BLaER1 treated with 17β-estradiol and CSF1 and Interleukin-3, amounts not matched to agents 10 nM and 100 nM (cell line): ENCODE measurements at regions not wholly inside any gene's neighbourhood (a gene's known extent, or its start where the extent isn't known, plus 50 kb on each side); places are given as distances from the start of the nearest gene placed in this dataset.

Experiments
- H3K27ac ChIP-seq, 11 experiments: shearing (Covaris generic); formaldehyde crosslinking; 2 replicates each; pipeline ENCODE4 v1.8.1; 2022
- H3K27me3 ChIP-seq, 11 experiments: shearing (Covaris generic); formaldehyde crosslinking; 2 replicates each; pipeline ENCODE4 v1.8.1; 2022
- H3K36me3 ChIP-seq, 11 experiments: shearing (Covaris generic); formaldehyde crosslinking; 2 replicates each; pipeline ENCODE4 v1.8.1; 2022
- H3K4me1 ChIP-seq, 10 experiments: shearing (Covaris generic); formaldehyde crosslinking; 2 replicates each; pipeline ENCODE4 v1.8.1; 2022
- H3K4me2 ChIP-seq, 11 experiments: shearing (Covaris generic); formaldehyde crosslinking; 2 replicates each; pipeline ENCODE4 v1.8.1; 2022
- H3K4me3 ChIP-seq, 10 experiments: shearing (Covaris generic); formaldehyde crosslinking; 2 replicates each; pipeline ENCODE4 v1.8.1; 2022
- H3K9ac ChIP-seq, 11 experiments: shearing (Covaris generic); formaldehyde crosslinking; 2 replicates each; pipeline ENCODE4 v1.8.1; 2022
- H3K9me3 ChIP-seq, 11 experiments: shearing (Covaris generic); formaldehyde crosslinking; replicated peaks in 1 of 11; 2 replicates each; pipeline ENCODE4 v1.8.1; 2022
- H4K20me1 ChIP-seq, 11 experiments: shearing (Covaris generic); formaldehyde crosslinking; 2 replicates each; pipeline ENCODE4 v1.8.1; 2022
- Cebpa-rat ChIP-seq, 11 experiments: shearing (Covaris generic); IDR thresholded peaks; 2 replicates each; pipeline ENCODE4 v1.8.1; 2022

DNA sequence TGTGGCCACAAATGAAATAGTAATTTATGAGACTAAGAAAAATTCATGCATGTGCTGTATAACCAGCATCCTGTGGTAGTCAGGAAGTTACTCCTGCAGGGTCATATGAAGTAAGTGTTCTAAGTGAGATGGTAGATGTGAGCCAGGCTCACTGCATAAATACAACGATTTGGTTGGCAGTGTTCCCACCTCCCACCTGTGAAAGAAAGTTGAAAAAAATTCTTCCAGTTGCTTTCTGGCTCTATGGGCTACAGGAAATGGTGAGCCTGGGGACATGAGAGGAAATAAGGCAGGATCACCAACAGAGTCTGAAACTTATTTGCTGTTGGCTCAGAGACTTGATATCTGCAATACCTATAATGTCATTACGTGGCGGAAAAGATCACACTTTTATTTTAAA, 301.7 kb upstream of the SPRY2 start:
- Histone ChIP-seq H3K36me3 (no peaks in the 10 kb centered on the region), H3K9me3 (0 out of 22 replicates have a peak, but pooled peaks cover 0 to 6% (median 0%) of the 10 kb centered on the region in 11 experiments), H3K27ac (no peak overlapping the region), H3K4me2 (peak overlapping the region in 4 of 11 experiments; percentile 3 to 20 (median 10); a peak in 1 of 22 replicates), H3K4me3 (no peak overlapping the region), H3K9ac (no peak overlapping the region), H3K27me3 (no peaks in the 10 kb centered on the region), H4K20me1 (no peaks in the 10 kb centered on the region), H3K4me1 (peaks cover 0 to 8% (median 0%) of the 10 kb centered on the region in 10 experiments; a peak in 5 of 20 replicates)
- no peak for TF ChIP-seq Cebpa-rat (IDR thresholded peaks at IDR 0.05)

GRCh38 chr13:80633251-80633650, 292.3 kb upstream of the SPRY2 start:
- H3K9me3 ChIP-seq: no peaks in the 10 kb centered on the region
- H3K27ac ChIP-seq: no peak overlapping the region
- H4K20me1 ChIP-seq: no peaks in the 10 kb centered on the region
- no peak overlapping the region for H3K9ac ChIP-seq
- H3K4me1 ChIP-seq: peaks cover 0 to 16% (median 11%) of the 10 kb centered on the region in 10 experiments; a peak in 19 of 20 replicates
- no peaks in the 10 kb centered on the region for H3K36me3 ChIP-seq
- no peak overlapping the region for H3K4me2 ChIP-seq
- H3K4me3 ChIP-seq: no peak overlapping the region
- no peak for TF ChIP-seq Cebpa-rat (IDR thresholded peaks at IDR 0.05)
- H3K27me3 ChIP-seq: no peaks in the 10 kb centered on the region

DNA sequence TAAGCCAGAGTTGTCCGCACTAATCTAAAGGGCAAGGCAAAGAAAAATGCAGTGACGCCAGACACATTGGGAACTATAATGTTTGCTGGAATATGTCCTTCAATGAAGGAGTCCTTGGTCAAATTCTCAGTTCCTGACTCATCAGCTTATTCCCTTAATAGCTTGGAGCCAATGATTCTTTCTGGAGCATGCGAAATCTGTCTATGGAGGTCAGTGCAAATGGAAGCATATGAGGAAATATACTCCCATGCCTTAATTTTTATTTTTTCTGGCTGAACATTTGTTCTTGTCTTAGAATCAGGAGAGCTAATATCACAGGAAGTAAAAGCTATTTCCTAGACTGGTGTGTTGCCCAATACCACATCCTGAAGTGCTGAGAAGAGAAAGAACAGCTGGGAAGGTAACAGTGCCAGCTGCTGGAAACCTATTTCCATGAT, 289.8 kb upstream of the SPRY2 start:
- TF ChIP-seq Cebpa-rat (IDR thresholded peaks at IDR 0.05): peak in 4 of 11 experiments; percentile 33 to 62 (median 50); a peak in 4 of 22 replicates

DNA sequence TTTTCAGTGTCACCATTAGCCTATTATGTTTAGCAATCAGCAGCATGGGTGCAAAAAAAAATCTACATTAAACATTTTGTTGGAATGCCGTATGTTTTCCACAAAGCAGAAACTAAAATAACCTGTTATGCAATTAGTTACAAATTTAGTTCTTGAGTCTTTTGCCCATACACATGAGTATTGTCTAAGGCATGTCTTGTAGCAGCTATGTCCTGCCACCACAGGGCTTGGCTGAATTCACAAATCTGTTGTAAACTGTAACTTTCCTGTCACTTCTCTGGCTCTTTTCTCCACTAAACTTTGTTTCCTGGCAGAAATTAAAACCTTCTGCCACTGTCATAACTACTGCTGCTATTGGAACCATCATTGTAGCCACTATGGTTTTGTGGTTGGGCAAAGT, 277.9 kb upstream of the SPRY2 start:
- Histone ChIP-seq H3K9ac (no peak overlapping the region), H3K27me3 (no peaks in the 10 kb centered on the region), H3K27ac (no peak overlapping the region), H3K9me3 (no peaks in the 10 kb centered on the region), H3K4me2 (no peak overlapping the region), H3K4me3 (no peak overlapping the region), H3K4me1 (no peaks in the 10 kb centered on the region), H4K20me1 (no peaks in the 10 kb centered on the region), H3K36me3 (no peaks in the 10 kb centered on the region)
- no peak for TF ChIP-seq Cebpa-rat (IDR thresholded peaks at IDR 0.05)

More for the DNA sequence above, 289.8 kb upstream of the SPRY2 start:
- no peaks in the 10 kb centered on the region for H4K20me1 ChIP-seq
- H3K9me3 ChIP-seq: no peaks in the 10 kb centered on the region
- no peaks in the 10 kb centered on the region for H3K36me3 ChIP-seq
- H3K27ac ChIP-seq: peak overlapping the region in 7 of 11 experiments; percentile 2 to 65 (median 43); a peak in 12 of 22 replicates
- H3K4me2 ChIP-seq: peak overlapping the region in 10 of 11 experiments; percentile 10 to 73 (median 56); a peak in 19 of 22 replicates
- H3K4me1 ChIP-seq: peaks cover 0 to 16% (median 11%) of the 10 kb centered on the region in 10 experiments; a peak in 19 of 20 replicates
- no peak overlapping the region; a peak in 1 of 22 replicates for H3K9ac ChIP-seq
- H3K27me3 ChIP-seq: no peaks in the 10 kb centered on the region
- no peak overlapping the region for H3K4me3 ChIP-seq

DNA sequence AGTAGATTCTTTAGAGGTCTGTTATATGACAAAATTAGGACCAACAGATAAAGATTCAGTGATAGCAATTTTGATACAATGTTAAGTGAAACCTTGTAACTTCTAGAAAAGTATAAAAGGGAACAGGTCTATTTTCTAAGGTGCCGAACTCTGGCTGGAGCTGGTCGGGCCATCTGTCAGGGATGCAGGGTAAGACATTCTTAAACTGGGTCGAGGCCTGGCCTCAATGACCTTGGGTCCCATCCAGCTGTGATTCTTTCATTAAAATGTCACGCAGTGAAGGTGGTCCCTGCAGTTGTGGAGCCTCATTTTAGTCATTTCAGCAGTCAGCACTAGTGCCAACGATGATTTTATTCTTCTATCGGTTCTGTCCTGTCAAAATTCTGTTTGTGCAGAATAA, 271.9 kb upstream of the SPRY2 start:
- no peak overlapping the region for H3K9ac ChIP-seq
- no peak for TF ChIP-seq Cebpa-rat (IDR thresholded peaks at IDR 0.05)
- H3K36me3 ChIP-seq: no peaks in the 10 kb centered on the region
- H3K27ac ChIP-seq: no peak overlapping the region
- no peak overlapping the region for H3K4me2 ChIP-seq
- no peaks in the 10 kb centered on the region for H3K4me1 ChIP-seq
- H4K20me1 ChIP-seq: no peaks in the 10 kb centered on the region
- H3K9me3 ChIP-seq: 0 out of 22 replicates have a peak, but pooled peaks cover 0 to 4% (median 0%) of the 10 kb centered on the region in 11 experiments
- H3K4me3 ChIP-seq: no peak overlapping the region
- no peaks in the 10 kb centered on the region for H3K27me3 ChIP-seq

DNA sequence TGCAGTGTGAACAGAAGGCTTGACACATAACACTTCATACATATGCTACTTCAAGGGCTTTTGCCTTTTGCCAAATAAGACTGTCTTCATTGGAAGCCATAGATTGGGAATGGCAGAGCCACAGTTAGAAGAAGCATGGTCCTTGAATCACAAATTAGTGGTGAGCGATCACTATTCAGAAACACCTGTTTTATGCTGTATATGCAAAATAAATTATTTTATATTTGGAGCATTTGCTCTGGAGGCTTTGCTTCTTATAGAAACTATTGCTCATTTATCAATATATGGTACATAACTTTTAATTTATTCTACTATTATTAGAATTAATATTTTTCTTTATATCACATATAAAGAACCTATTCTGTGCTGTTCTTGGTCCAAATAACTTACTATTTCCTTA, 270.4 kb upstream of the SPRY2 start:
- H3K4me2 ChIP-seq: no peak overlapping the region
- no peak overlapping the region for H3K27ac ChIP-seq

GRCh38 chr13:80605716-80606115, 264.8 kb upstream of the SPRY2 start:
- Histone ChIP-seq H3K27me3 (no peaks in the 10 kb centered on the region), H3K9me3 (0 out of 22 replicates have a peak, but pooled peaks cover 0 to 4% (median 0%) of the 10 kb centered on the region in 11 experiments), H4K20me1 (no peaks in the 10 kb centered on the region), H3K4me3 (no peak overlapping the region), H3K9ac (no peak overlapping the region), H3K4me2 (no peak overlapping the region), H3K27ac (no peak overlapping the region), H3K36me3 (no peaks in the 10 kb centered on the region), H3K4me1 (no peaks in the 10 kb centered on the region)
- TF ChIP-seq Cebpa-rat (IDR thresholded peaks at IDR 0.05): no peak

More for the DNA sequence above, 270.4 kb upstream of the SPRY2 start:
- Histone ChIP-seq H3K36me3 (no peaks in the 10 kb centered on the region), H3K4me1 (no peaks in the 10 kb centered on the region), H3K27me3 (no peaks in the 10 kb centered on the region), H3K9me3 (0 out of 22 replicates have a peak, but pooled peaks cover 0 to 4% (median 0%) of the 10 kb centered on the region in 11 experiments), H4K20me1 (no peaks in the 10 kb centered on the region), H3K4me3 (no peak overlapping the region), H3K9ac (no peak overlapping the region)
- no peak for TF ChIP-seq Cebpa-rat (IDR thresholded peaks at IDR 0.05)

GRCh38 chr13:80605011-80605410, 264.1 kb upstream of the SPRY2 start:
- Histone ChIP-seq H3K27ac (no peak overlapping the region), H3K27me3 (no peaks in the 10 kb centered on the region), H3K4me3 (no peak overlapping the region), H3K36me3 (no peaks in the 10 kb centered on the region), H3K9me3 (0 out of 22 replicates have a peak, but pooled peaks cover 0 to 4% (median 0%) of the 10 kb centered on the region in 11 experiments), H4K20me1 (no peaks in the 10 kb centered on the region), H3K4me1 (no peaks in the 10 kb centered on the region), H3K4me2 (no peak overlapping the region), H3K9ac (no peak overlapping the region)
- TF ChIP-seq Cebpa-rat (IDR thresholded peaks at IDR 0.05): no peak

DNA sequence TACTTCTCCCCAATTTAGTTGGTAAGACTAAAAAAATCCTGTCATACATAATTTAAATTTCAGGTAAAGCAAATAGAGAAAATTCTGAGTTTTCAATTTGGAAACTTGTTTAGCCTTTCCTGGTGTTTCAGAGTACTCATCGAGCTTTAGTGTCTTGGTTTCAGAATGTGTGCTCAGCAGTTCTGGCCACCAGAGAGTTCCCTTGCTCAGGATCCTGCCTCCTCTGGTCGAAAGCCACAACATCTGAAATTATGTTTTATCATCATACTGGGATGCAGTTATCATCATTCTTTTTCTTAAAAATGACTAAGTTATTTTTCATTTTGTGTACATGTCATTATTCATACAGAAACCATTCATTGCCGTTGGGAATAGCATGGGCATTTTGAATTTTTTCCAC, 263.2 kb upstream of the SPRY2 start:
- H3K36me3 ChIP-seq: no peaks in the 10 kb centered on the region
- H3K4me1 ChIP-seq: no peaks in the 10 kb centered on the region
- H3K27ac ChIP-seq: no peak overlapping the region

DNA sequence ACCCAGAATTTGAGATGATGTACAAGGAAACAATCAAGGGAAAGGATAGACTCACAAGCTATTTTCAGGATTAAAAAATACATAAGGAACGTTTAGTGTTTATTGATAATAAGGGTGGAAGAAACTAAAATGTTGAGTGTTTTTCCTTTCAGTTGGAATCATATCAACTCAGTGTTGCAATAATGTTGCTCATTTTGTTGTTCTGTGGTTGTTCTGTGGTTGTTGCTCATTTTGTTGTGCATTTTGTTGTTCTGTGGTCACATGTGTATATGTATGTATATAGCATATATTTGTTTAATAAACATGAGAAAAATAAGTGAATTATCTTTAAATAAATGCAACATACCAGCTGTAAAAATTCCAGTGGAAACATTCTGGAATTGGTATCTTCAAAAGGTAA, 262.4 kb upstream of the SPRY2 start:
- Histone ChIP-seq H3K9me3 (0 out of 22 replicates have a peak, but pooled peaks cover 0 to 4% (median 0%) of the 10 kb centered on the region in 11 experiments), H4K20me1 (no peaks in the 10 kb centered on the region), H3K27me3 (no peaks in the 10 kb centered on the region), H3K36me3 (no peaks in the 10 kb centered on the region), H3K9ac (no peak overlapping the region), H3K27ac (no peak overlapping the region), H3K4me3 (no peak overlapping the region), H3K4me1 (no peaks in the 10 kb centered on the region), H3K4me2 (no peak overlapping the region)
- TF ChIP-seq Cebpa-rat (IDR thresholded peaks at IDR 0.05): no peak

More for the DNA sequence above, 263.2 kb upstream of the SPRY2 start:
- Histone ChIP-seq H3K27me3 (no peaks in the 10 kb centered on the region), H3K4me3 (no peak overlapping the region), H3K4me2 (no peak overlapping the region), H3K9me3 (0 out of 22 replicates have a peak, but pooled peaks cover 0 to 4% (median 0%) of the 10 kb centered on the region in 11 experiments), H4K20me1 (no peaks in the 10 kb centered on the region), H3K9ac (no peak overlapping the region)
- TF ChIP-seq Cebpa-rat (IDR thresholded peaks at IDR 0.05): no peak
